ENCODE measurements at regions not wholly inside any gene's neighbourhood (a gene's known extent, or its start where the extent isn't known, plus 50 kb on each side); places are given as distances from the start of the nearest gene placed in this dataset.
"Not testable (repeated sequence)": the region's sequence is repeated elsewhere in the genome, so short reads cannot be mapped to it uniquely, and the experiment has no call there.

DNA sequence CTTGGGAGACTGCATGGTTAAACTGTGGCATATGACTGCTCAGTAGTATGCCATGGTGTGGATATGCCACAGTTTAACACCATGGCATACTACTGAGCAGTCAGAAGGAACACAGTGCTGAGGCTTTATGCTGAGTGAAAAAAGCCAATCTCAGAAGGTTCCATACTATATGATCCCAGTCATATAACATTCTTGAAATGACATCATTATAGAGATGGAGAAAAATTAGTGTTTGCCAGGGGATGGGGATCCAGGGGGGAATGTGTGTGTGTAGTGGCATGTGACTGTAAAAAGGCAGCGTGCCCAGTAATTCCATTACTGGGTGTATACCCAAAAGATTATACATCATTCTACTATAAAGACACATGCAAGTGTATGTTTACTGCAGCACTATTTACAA lies 85.8 kb downstream of the FOXF2 start:
- Histone ChIP-seq H3K4me1 (peaks cover 3% of the 10 kb centered on the region), H3K27ac (no peak overlapping the region), H3K36me3 (no peaks in the 10 kb centered on the region), H3K27me3 (no peaks in the 10 kb centered on the region), H3K4me3 (no peak overlapping the region), H3K9me3 (no peaks in the 10 kb centered on the region)
- no peak for TF ChIP-seq CTCF (IDR thresholded peaks at IDR 0.05)
- no peak for TF ChIP-seq POLR2AphosphoS5 (IDR thresholded peaks at IDR 0.05; ENCODE audit: insufficient read depth in 1 of 2, low read depth in 1 of 2)
- no peak for TF ChIP-seq POLR2A (IDR thresholded peaks at IDR 0.05)
- intact Hi-C loops (cut with DNase I), result no loop called here
- DNase-seq (ENCODE audit: extremely low spot score in 2 of 2), result no peak

- no peak for DNase-seq (ENCODE audit: extremely low spot score in 2 of 2)
- intact Hi-C loops (cut with DNase I), result no loop called here
Observed at GRCh38 chr6:1477432-1478090, 88.2 kb downstream of the FOXF2 start.

GRCh38 chr6:1478163-1478826 lies 88.9 kb downstream of the FOXF2 start:
- H3K36me3 ChIP-seq; H3K27me3 ChIP-seq; intact Hi-C loops (cut with DNase I); DNase-seq (ENCODE audit: extremely low spot score in 2 of 2); H3K9me3 ChIP-seq; H3K4me3 ChIP-seq; H3K4me1 ChIP-seq: not testable (repeated sequence)
- H3K27ac ChIP-seq, result peak overlapping the region; percentile 33

More at GRCh38 chr6:1477432-1478090, 88.2 kb downstream of the FOXF2 start:
- TF ChIP-seq CTCF (IDR thresholded peaks at IDR 0.05), result no peak
- no peak for TF ChIP-seq POLR2AphosphoS5 (IDR thresholded peaks at IDR 0.05; ENCODE audit: insufficient read depth in 1 of 2, low read depth in 1 of 2)
- no peak for TF ChIP-seq POLR2A (IDR thresholded peaks at IDR 0.05)
- Histone ChIP-seq H3K4me1 (peaks cover 5% of the 10 kb centered on the region), H3K27me3 (no peaks in the 10 kb centered on the region), H3K27ac (no peak overlapping the region), H3K36me3 (no peaks in the 10 kb centered on the region), H3K9me3 (no peaks in the 10 kb centered on the region), H3K4me3 (no peak overlapping the region)

GRCh38 chr6:1479095-1479494 lies 89.7 kb downstream of the FOXF2 start:
- intact Hi-C loops (cut with DNase I), result no loop called here
- Histone ChIP-seq H3K4me3 (no peak overlapping the region), H3K36me3 (no peaks in the 10 kb centered on the region)

GRCh38 chr6:1479601-1480221 lies 90.3 kb downstream of the FOXF2 start:
- peak overlapping the region; percentile 38 for H3K27ac ChIP-seq
- no peaks in the 10 kb centered on the region for H3K9me3 ChIP-seq
- H3K27me3 ChIP-seq, result no peaks in the 10 kb centered on the region
- H3K4me3 ChIP-seq, result no peak overlapping the region
- H3K36me3 ChIP-seq, result no peaks in the 10 kb centered on the region
- DNase-seq (ENCODE audit: extremely low spot score in 2 of 2), result no peak
- TF ChIP-seq POLR2AphosphoS5 (IDR thresholded peaks at IDR 0.05; ENCODE audit: insufficient read depth in 1 of 2, low read depth in 1 of 2) (no peak), POLR2A (IDR thresholded peaks at IDR 0.05) (no peak), CTCF (IDR thresholded peaks at IDR 0.05) (no peak)
- H3K4me1 ChIP-seq, result peaks cover 5% of the 10 kb centered on the region
- intact Hi-C loops (cut with DNase I), result no loop called here

More at GRCh38 chr6:1479095-1479494, 89.7 kb downstream of the FOXF2 start:
- Histone ChIP-seq H3K27ac (no peak overlapping the region), H3K4me1 (peaks cover 5% of the 10 kb centered on the region), H3K27me3 (no peaks in the 10 kb centered on the region), H3K9me3 (no peaks in the 10 kb centered on the region)
- DNase-seq (ENCODE audit: extremely low spot score in 2 of 2), result no peak
- TF ChIP-seq CTCF (IDR thresholded peaks at IDR 0.05), result no peak
- TF ChIP-seq POLR2A (IDR thresholded peaks at IDR 0.05), result no peak
- no peak for TF ChIP-seq POLR2AphosphoS5 (IDR thresholded peaks at IDR 0.05; ENCODE audit: insufficient read depth in 1 of 2, low read depth in 1 of 2)
